Fibroblast of lung (primary cell): ENCODE measurements at regions not wholly inside any gene's neighbourhood (a gene's known extent, or its start where the extent isn't known, plus 50 kb on each side); places are given as distances from the start of the nearest gene placed in this dataset.

Experiments
- DNase-seq, 2 donors: peaks; one replicate each; pipeline versions ENCODE4 v3.0.0 to v3.0.0-alpha.2; 2010; ENCODE audit warnings: low read depth in 2 of 2
- H2AFZ ChIP-seq: 2 replicates; pipeline ENCODE4 v1.5.1; 2012; ENCODE audit warnings: low read length, control low read depth, inconsistent platforms
- H3K27ac ChIP-seq: 2 replicates; pipeline ENCODE4 v1.5.1; 2011; ENCODE audit warnings: low read length, control low read depth; ENCODE audit not compliant: insufficient read depth
- H3K27me3 ChIP-seq: 2 replicates; pipeline ENCODE4 v1.5.1; 2011; ENCODE audit warnings: mild to moderate bottlenecking, low read length; ENCODE audit not compliant: control insufficient read depth, insufficient read depth
- H3K36me3 ChIP-seq: 2 replicates; pipeline ENCODE4 v1.5.1; 2011; ENCODE audit warnings: low read length; ENCODE audit not compliant: control insufficient read depth, insufficient read depth
- H3K4me1 ChIP-seq: 2 replicates; pipeline ENCODE4 v1.5.1; 2011; ENCODE audit warnings: low read length; ENCODE audit not compliant: control insufficient read depth, insufficient read depth; ENCODE audit errors: extremely low read depth
- H3K4me2 ChIP-seq: 2 replicates; pipeline ENCODE4 v1.5.1; 2011; ENCODE audit warnings: low read length, control low read depth; ENCODE audit not compliant: insufficient read depth; ENCODE audit errors: extremely low read depth
- H3K4me3 ChIP-seq, 4 experiments: fragments of 200-600 bp in 1 of 4; sonication (generic) in 1 of 4; replicated peaks in 1 of 4; 2 replicates each; pipeline ENCODE4 v1.5.1; 2011 to 2016; ENCODE audit warnings: low read length in 4 of 4, low read depth in 3 of 4, mild to moderate bottlenecking in 3 of 4, control low read depth in 2 of 4, inconsistent platforms in 1 of 4, mixed read lengths in 1 of 4; ENCODE audit not compliant: insufficient read depth in 1 of 4; ENCODE audit errors: control extremely low read depth in 1 of 4
- H3K79me2 ChIP-seq: 2 replicates; pipeline ENCODE4 v1.5.1; 2012; ENCODE audit warnings: mild to moderate bottlenecking, low read length, inconsistent platforms; ENCODE audit not compliant: control insufficient read depth, insufficient read depth
- H3K9ac ChIP-seq: 2 replicates; pipeline ENCODE4 v1.5.1; 2011; ENCODE audit warnings: mild to moderate bottlenecking, low read length, control low read depth; ENCODE audit not compliant: insufficient read depth
- H3K9me3 ChIP-seq: 2 replicates; pipeline ENCODE4 v1.5.1; 2012; ENCODE audit warnings: low read depth, low read length; ENCODE audit not compliant: control insufficient read depth, insufficient read depth
- H4K20me1 ChIP-seq: 2 replicates; pipeline ENCODE4 v1.5.1; 2011; ENCODE audit warnings: low read length; ENCODE audit not compliant: control insufficient read depth, insufficient read depth; ENCODE audit errors: extremely low read depth
- EZH2 ChIP-seq: IDR thresholded peaks from 2 replicates; pipeline ENCODE4 v1.5.1; 2012; ENCODE audit warnings: low read length, control low read depth, mild to moderate bottlenecking; ENCODE audit errors: missing control alignments
- TF ChIP-seq, protein P1 (sequence below), 2 donors: IDR thresholded peaks in 1 of 2; conservative IDR thresholded peaks in 1 of 2; 1 replicate in 1 of 2; 2 replicates in 1 of 2; pipeline ENCODE4 v1.5.1; 2011 to 2012; ENCODE audit warnings: low read length in 2 of 2, control low read depth in 1 of 2, inconsistent platforms in 1 of 2, low read depth in 1 of 2, mild to moderate bottlenecking in 1 of 2

DNA sequence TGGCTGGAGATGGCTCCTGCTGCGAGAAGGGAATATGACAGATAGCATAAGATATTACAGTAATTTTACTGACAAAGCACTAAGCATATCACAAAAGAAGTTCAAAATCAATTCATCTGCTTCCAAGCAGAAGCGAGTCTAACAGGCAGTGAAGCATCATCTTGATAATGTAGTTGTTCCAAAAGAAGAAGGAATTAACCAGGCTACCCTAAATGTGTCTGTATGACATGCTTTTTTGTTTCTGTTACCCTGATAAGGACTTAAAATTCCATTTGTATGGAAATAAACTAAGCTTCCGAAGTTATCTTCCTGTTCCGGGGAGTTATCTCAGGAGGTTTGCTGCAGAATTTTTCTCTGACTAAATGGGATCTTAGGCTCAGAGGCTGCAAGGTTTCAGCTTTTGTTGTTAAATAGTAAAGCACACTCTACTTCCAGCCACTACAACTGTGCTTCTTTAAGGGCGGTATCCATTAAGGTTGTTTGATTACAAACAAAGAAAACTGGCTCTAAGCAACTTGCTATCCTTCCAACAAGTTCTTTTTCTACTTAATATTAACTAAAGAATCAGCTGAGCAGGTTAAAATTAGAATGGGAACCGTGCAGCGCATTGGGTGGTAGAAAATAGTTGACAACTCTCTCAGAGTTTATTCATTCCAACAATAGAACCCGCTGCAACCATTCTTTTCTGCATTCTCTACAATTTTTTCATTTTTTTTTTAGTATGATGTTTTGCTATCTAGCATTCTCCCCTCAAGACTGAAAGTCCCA is 607.3 kb downstream of the UQCRFS1 start:
- DNase-seq, result no peak
- TF ChIP-seq, protein P1, sequence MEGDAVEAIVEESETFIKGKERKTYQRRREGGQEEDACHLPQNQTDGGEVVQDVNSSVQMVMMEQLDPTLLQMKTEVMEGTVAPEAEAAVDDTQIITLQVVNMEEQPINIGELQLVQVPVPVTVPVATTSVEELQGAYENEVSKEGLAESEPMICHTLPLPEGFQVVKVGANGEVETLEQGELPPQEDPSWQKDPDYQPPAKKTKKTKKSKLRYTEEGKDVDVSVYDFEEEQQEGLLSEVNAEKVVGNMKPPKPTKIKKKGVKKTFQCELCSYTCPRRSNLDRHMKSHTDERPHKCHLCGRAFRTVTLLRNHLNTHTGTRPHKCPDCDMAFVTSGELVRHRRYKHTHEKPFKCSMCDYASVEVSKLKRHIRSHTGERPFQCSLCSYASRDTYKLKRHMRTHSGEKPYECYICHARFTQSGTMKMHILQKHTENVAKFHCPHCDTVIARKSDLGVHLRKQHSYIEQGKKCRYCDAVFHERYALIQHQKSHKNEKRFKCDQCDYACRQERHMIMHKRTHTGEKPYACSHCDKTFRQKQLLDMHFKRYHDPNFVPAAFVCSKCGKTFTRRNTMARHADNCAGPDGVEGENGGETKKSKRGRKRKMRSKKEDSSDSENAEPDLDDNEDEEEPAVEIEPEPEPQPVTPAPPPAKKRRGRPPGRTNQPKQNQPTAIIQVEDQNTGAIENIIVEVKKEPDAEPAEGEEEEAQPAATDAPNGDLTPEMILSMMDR (conservative IDR thresholded peaks at IDR 0.05 in 1 of 2, IDR thresholded peaks at IDR 0.05 in 1 of 2; ENCODE audit: low read depth in 1 of 2, low read length in 2 of 2), result no peak
- no peak for TF ChIP-seq EZH2
- no peak overlapping the region for H3K27ac ChIP-seq
- no peaks in the 10 kb centered on the region for H3K27me3 ChIP-seq
- H3K36me3 ChIP-seq, result no peaks in the 10 kb centered on the region
- no peak overlapping the region for H3K4me3 ChIP-seq
- no peak overlapping the region for H2AFZ ChIP-seq
- H3K4me1 ChIP-seq, result no peaks in the 10 kb centered on the region
- no peaks in the 10 kb centered on the region for H3K9me3 ChIP-seq
- no peaks in the 10 kb centered on the region for H4K20me1 ChIP-seq
- no peak overlapping the region for H3K4me2 ChIP-seq
- no peaks in the 10 kb centered on the region for H3K79me2 ChIP-seq
- no peak overlapping the region for H3K9ac ChIP-seq

GRCh38 chr19:28603453-28603852 is 609.5 kb downstream of the UQCRFS1 start:
- Histone ChIP-seq H3K79me2 (no peaks in the 10 kb centered on the region), H3K4me2 (no peak overlapping the region), H3K9ac (no peak overlapping the region), H4K20me1 (no peaks in the 10 kb centered on the region), H2AFZ (no peak overlapping the region), H3K27me3 (no peaks in the 10 kb centered on the region), H3K36me3 (no peaks in the 10 kb centered on the region), H3K4me3 (no peak overlapping the region), H3K27ac (no peak overlapping the region), H3K9me3 (no peaks in the 10 kb centered on the region), H3K4me1 (no peaks in the 10 kb centered on the region)
- TF ChIP-seq, protein P1 (conservative IDR thresholded peaks at IDR 0.05 in 1 of 2, IDR thresholded peaks at IDR 0.05 in 1 of 2; ENCODE audit: low read depth in 1 of 2, low read length in 2 of 2), result no peak
- TF ChIP-seq EZH2, result no peak
- DNase-seq, result no peak

DNA sequence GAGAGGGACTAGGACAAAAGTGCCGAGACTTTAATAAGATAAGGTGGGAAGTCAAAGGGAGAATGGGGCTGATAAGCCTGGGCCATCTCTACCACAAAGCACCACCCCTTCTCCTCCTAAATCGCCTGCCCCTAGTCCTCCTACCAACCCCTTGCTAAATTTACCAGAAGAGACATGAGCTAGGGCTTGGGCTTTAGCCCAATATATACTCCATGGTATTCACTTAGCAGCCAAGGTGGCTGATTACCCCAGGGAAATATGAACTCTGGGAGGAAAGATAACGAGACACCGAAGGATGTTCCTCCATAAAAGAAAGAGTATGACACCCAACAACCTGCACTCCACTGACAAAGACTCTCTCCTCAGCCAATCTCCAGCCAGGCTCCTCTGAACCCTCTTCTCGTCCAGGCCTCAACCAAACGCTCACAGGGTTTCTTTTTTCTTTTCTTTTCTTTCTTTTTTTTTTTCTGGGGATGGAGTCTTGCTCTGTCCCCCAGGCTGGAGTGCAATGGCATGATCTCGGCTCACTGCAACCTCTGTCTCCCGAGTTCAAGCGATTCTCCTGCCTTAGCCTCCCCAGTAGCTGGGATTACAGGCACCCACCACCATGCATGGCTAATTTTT is 610.2 kb downstream of the UQCRFS1 start:
- no peak overlapping the region for H3K4me2 ChIP-seq
- no peaks in the 10 kb centered on the region for H3K9me3 ChIP-seq
- no peaks in the 10 kb centered on the region for H4K20me1 ChIP-seq
- H3K9ac ChIP-seq, result no peak overlapping the region
- DNase-seq, result no peak
- H3K79me2 ChIP-seq, result no peaks in the 10 kb centered on the region
- H3K27me3 ChIP-seq, result no peaks in the 10 kb centered on the region
- H2AFZ ChIP-seq, result no peak overlapping the region
- no peaks in the 10 kb centered on the region for H3K36me3 ChIP-seq
- H3K27ac ChIP-seq, result no peak overlapping the region
- no peak for TF ChIP-seq EZH2
- TF ChIP-seq, protein P1 (conservative IDR thresholded peaks at IDR 0.05 in 1 of 2, IDR thresholded peaks at IDR 0.05 in 1 of 2; ENCODE audit: low read depth in 1 of 2, low read length in 2 of 2), result no peak
- no peak overlapping the region for H3K4me3 ChIP-seq
- no peaks in the 10 kb centered on the region for H3K4me1 ChIP-seq
